NCI-H2081 (cell line): ENCODE measurements at regions not wholly inside any gene's neighbourhood (a gene's known extent, or its start where the extent isn't known, plus 50 kb on each side); places are given as distances from the start of the nearest gene placed in this dataset.

ENCODE experiments used
- DNase-seq, 2 experiments: peaks; one replicate each; lab custom pipeline; 2025; lab: John Stamatoyannopoulos, UW

DNA sequence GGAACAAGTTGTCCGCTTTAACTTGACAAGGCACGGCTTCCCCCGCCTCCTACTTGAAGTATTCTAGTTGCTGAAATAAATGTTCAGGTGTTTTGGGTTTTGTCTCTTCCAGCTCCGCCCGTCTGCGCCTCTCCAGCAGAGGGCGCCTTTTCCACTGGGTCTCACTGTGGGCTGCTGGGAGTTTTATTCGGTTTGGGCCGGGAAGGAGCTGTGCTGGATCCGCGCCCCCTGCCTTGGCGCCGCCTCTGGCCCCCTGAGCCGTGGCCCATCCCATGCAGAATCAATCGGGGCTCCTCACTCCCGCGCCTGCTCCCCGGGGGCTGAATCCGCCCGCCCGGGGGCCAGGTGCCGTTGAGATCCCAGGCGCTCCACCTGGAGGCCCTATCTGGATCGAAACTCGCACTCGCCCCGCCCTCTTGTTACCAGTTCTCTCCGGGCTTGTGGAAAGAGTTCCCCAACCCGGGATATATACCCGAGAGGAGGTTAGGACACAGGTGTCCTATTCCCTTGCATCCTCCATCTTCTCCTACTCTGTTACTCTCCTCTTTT lies 51.0 kb upstream of the TCF21 start:
- DNase-seq, result peak; percentile 72 to 87
